Activated CD8-positive, alpha-beta T cell treated with anti-CD3 and anti-CD28 coated beads for 36 hours (primary cell): ENCODE measurements at regions not wholly inside any gene's neighbourhood (a gene's known extent, or its start where the extent isn't known, plus 50 kb on each side); places are given as distances from the start of the nearest gene placed in this dataset.

Experiments used
- ATAC-seq: fragments of 200-7000 bp; cut with Tn5 transposase; one replicate; pipeline ENCODE4 v1.10.0; 2021; ENCODE audit warnings: mild to moderate bottlenecking, moderate library complexity
- CTCF ChIA-PET: fragments of 350-600 bp; sonication (Branson Sonifier 250); formaldehyde crosslinking; loops from one replicate; lab custom pipeline; 2021; ENCODE audit warnings: antibody characterized with exemption; lab: Charles Lee
- POLR2A ChIA-PET: fragments of 350-600 bp; sonication (Branson Sonifier 250); formaldehyde crosslinking; loops from one replicate; lab custom pipeline; 2021; ENCODE audit warnings: antibody characterized with exemption; lab: Charles Lee
- DNase-seq: peaks from one replicate; pipeline ENCODE4 v3.0.0-alpha.2; 2020
- H3K27ac Mint-ChIP-seq: one replicate; pipeline ENCODE4 v1.8.0; 2021; ENCODE audit warnings: mild to moderate bottlenecking, mixed read lengths
- H3K27me3 Mint-ChIP-seq: one replicate; pipeline ENCODE4 v1.8.0; 2021; ENCODE audit warnings: mixed read lengths
- H3K36me3 Mint-ChIP-seq: one replicate; pipeline ENCODE4 v1.8.0; 2021; ENCODE audit warnings: low read depth, mixed read lengths
- H3K4me1 Mint-ChIP-seq: one replicate; pipeline ENCODE4 v1.8.0; 2021; ENCODE audit warnings: low read depth, mixed read lengths
- H3K4me3 Mint-ChIP-seq: one replicate; pipeline ENCODE4 v1.8.0; 2021; ENCODE audit warnings: mild to moderate bottlenecking, moderate library complexity, mixed read lengths
- H3K9me3 Mint-ChIP-seq: one replicate; pipeline ENCODE4 v1.8.0; 2021; ENCODE audit warnings: mixed read lengths
- intact Hi-C: fragments of 100-400 bp; cut with micrococcal nuclease; formaldehyde crosslinking; loops from one replicate; pipeline ENCODE4 v1.10.0; 2022
- TF ChIP-seq, protein P1 (sequence below): fragments of 200-600 bp; IDR thresholded peaks from one replicate; pipeline ENCODE4 v1.8.0; 2022; ENCODE audit warnings: antibody characterized with exemption, mild to moderate bottlenecking

GRCh38 chr12:118790578-118790977 is 190.8 kb upstream of the SRRM4 start:
- TF ChIP-seq, protein P1, sequence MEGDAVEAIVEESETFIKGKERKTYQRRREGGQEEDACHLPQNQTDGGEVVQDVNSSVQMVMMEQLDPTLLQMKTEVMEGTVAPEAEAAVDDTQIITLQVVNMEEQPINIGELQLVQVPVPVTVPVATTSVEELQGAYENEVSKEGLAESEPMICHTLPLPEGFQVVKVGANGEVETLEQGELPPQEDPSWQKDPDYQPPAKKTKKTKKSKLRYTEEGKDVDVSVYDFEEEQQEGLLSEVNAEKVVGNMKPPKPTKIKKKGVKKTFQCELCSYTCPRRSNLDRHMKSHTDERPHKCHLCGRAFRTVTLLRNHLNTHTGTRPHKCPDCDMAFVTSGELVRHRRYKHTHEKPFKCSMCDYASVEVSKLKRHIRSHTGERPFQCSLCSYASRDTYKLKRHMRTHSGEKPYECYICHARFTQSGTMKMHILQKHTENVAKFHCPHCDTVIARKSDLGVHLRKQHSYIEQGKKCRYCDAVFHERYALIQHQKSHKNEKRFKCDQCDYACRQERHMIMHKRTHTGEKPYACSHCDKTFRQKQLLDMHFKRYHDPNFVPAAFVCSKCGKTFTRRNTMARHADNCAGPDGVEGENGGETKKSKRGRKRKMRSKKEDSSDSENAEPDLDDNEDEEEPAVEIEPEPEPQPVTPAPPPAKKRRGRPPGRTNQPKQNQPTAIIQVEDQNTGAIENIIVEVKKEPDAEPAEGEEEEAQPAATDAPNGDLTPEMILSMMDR: no peak

GRCh38 chr12:118813778-118814357 is 167.5 kb upstream of the SRRM4 start:
- DNase-seq: no peak
- ChIA-PET POLR2A (no interaction called here), CTCF (no interaction called here)
- H3K9me3 Mint-ChIP-seq: peaks cover 9% of the 10 kb centered on the region
- H3K4me1 Mint-ChIP-seq: no peaks in the 10 kb centered on the region
- H3K4me3 Mint-ChIP-seq: no peak overlapping the region
- no peaks in the 10 kb centered on the region for H3K36me3 Mint-ChIP-seq
- no peak overlapping the region for H3K27ac Mint-ChIP-seq
- intact Hi-C loops: no loop called here
- TF ChIP-seq, protein P1: no peak
- peaks cover 2% of the 10 kb centered on the region for H3K27me3 Mint-ChIP-seq
- ATAC-seq: no peak

More at GRCh38 chr12:118790578-118790977, 190.8 kb upstream of the SRRM4 start:
- Mint-ChIP-seq H3K36me3 (no peaks in the 10 kb centered on the region), H3K9me3 (no peaks in the 10 kb centered on the region), H3K27me3 (no peaks in the 10 kb centered on the region), H3K4me1 (no peaks in the 10 kb centered on the region), H3K4me3 (no peak overlapping the region), H3K27ac (no peak overlapping the region)
- ChIA-PET POLR2A (no interaction called here), CTCF (no interaction called here)
- intact Hi-C loops: no loop called here
- ATAC-seq (no peak), DNase-seq (no peak)

DNA sequence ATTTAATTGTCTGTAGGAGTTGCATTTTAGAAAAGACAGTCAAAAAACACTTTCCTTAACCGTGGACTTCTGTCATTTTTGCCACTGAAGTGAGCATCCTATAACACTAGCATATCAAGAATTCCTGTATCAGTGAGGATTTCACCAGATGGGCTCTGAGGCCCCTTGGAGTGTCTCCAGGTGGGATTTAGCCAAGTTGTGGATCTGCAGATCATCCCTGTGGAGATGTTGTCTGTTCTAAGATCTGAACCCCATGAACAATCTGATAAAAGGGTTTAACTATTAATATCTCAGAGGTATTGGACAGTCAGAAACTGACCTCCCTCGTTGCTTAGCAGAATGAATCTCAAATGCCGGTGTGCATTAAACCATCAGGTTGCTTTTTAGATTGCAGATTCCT is 165.0 kb upstream of the SRRM4 start:
- CTCF ChIA-PET: no interaction called here
- intact Hi-C loops: no loop called here
- no peak for DNase-seq
- Mint-ChIP-seq H3K4me3 (no peak overlapping the region), H3K4me1 (no peaks in the 10 kb centered on the region), H3K27me3 (no peaks in the 10 kb centered on the region), H3K36me3 (no peaks in the 10 kb centered on the region), H3K9me3 (peaks cover 4% of the 10 kb centered on the region), H3K27ac (no peak overlapping the region)
- TF ChIP-seq, protein P1: no peak
- no peak for ATAC-seq
- POLR2A ChIA-PET: no interaction called here

DNA sequence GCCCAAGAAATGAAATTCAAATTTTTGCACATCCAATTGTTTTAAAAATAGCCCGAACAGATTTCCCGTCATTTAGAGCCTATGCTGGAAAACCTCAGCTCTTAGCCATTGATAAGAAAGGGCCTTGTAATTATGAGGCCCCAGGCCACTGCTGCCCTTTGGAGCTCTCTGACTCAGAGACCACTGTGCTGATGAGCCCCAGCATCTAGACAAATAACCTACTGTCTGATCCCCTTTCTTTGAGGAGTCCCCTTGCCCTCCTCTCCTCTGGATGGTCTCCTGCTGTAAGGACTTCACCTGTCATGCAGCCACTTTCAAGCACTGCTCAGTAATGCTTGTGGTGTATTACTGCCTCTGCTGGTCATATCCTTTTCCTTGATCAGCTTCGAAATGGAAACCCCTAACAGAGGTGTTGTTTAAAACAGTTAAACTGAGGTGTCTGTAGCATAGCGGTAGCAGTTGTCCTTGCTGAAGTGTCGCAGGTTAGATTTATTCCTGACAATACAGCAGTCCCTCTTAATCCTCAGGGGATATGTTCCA is 159.9 kb upstream of the SRRM4 start:
- intact Hi-C loops: no loop called here
- ATAC-seq (no peak), DNase-seq (no peak)
- ChIA-PET POLR2A (no interaction called here), CTCF (no interaction called here)
- Mint-ChIP-seq H3K4me1 (no peaks in the 10 kb centered on the region), H3K27ac (no peak overlapping the region), H3K36me3 (no peaks in the 10 kb centered on the region), H3K9me3 (peaks cover 5% of the 10 kb centered on the region), H3K27me3 (no peaks in the 10 kb centered on the region), H3K4me3 (no peak overlapping the region)
- TF ChIP-seq, protein P1: no peak

GRCh38 chr12:118822512-118822911 is 158.8 kb upstream of the SRRM4 start:
- Mint-ChIP-seq H3K27me3 (no peaks in the 10 kb centered on the region), H3K4me3 (no peak overlapping the region), H3K4me1 (no peaks in the 10 kb centered on the region), H3K9me3 (peaks cover 4% of the 10 kb centered on the region), H3K27ac (no peak overlapping the region), H3K36me3 (no peaks in the 10 kb centered on the region)
- intact Hi-C loops: no loop called here
- CTCF ChIA-PET: no interaction called here
- DNase-seq (no peak), ATAC-seq (no peak)
- TF ChIP-seq, protein P1: no peak
- POLR2A ChIA-PET: no interaction called here
